ENCODE measurements at regions not wholly inside any gene's neighbourhood (a gene's known extent, or its start where the extent isn't known, plus 50 kb on each side); places are given as distances from the start of the nearest gene placed in this dataset.
"Not testable (repeated sequence)": the region's sequence is repeated elsewhere in the genome, so short reads cannot be mapped to it uniquely, and the experiment has no call there.

- no peak overlapping the region for H3K4me3 ChIP-seq (replicated peaks; ENCODE audit: low read depth, low read length)
- no peak for TF ChIP-seq CTCF (IDR thresholded peaks at IDR 0.05; ENCODE audit: low read length, missing control alignments)
- peak; percentile 41 for DNase-seq (ENCODE audit: low read depth)
These were observed 694.4 kb downstream of the LTN1 start for GRCh38 chr21:28298251-28298672.

GRCh38 chr21:28294051-28294450 is 698.6 kb downstream of the LTN1 start:
- DNase-seq (ENCODE audit: low read depth) = peak; percentile 88
- H3K4me3 ChIP-seq (replicated peaks; ENCODE audit: low read depth, low read length) = no peak overlapping the region
- no peak for TF ChIP-seq CTCF (IDR thresholded peaks at IDR 0.05; ENCODE audit: low read length, missing control alignments)

- no peak overlapping the region for H3K4me3 ChIP-seq (replicated peaks; ENCODE audit: low read depth, low read length)
- no peak for TF ChIP-seq CTCF (IDR thresholded peaks at IDR 0.05; ENCODE audit: low read length, missing control alignments)
These were observed 708.8 kb downstream of the LTN1 start for GRCh38 chr21:28283641-28284490.

GRCh38 chr21:28282833-28283232 is 709.8 kb downstream of the LTN1 start:
- no peak for TF ChIP-seq CTCF (IDR thresholded peaks at IDR 0.05; ENCODE audit: low read length, missing control alignments)
- H3K4me3 ChIP-seq (replicated peaks; ENCODE audit: low read depth, low read length) = no peak overlapping the region
- no peak for DNase-seq (ENCODE audit: low read depth)

More at GRCh38 chr21:28283641-28284490, 708.8 kb downstream of the LTN1 start:
- peak; percentile 98 for DNase-seq (ENCODE audit: low read depth)

GRCh38 chr21:28281357-28281756 is 711.3 kb downstream of the LTN1 start:
- H3K4me3 ChIP-seq (replicated peaks; ENCODE audit: low read depth, low read length); DNase-seq (ENCODE audit: low read depth): not testable (repeated sequence)

GRCh38 chr21:28280611-28281010 is 712.1 kb downstream of the LTN1 start:
- TF ChIP-seq CTCF (IDR thresholded peaks at IDR 0.05; ENCODE audit: low read length, missing control alignments) = no peak
- no peak overlapping the region for H3K4me3 ChIP-seq (replicated peaks; ENCODE audit: low read depth, low read length)
- no peak for DNase-seq (ENCODE audit: low read depth)

- TF ChIP-seq CTCF (IDR thresholded peaks at IDR 0.05; ENCODE audit: low read length, missing control alignments) = no peak
- DNase-seq (ENCODE audit: low read depth) = no peak
- H3K4me3 ChIP-seq (replicated peaks; ENCODE audit: low read depth, low read length) = no peak overlapping the region
These were observed 715.4 kb downstream of the LTN1 start for GRCh38 chr21:28277324-28277723.
